Kasumi-1 (cell line): ENCODE measurements at regions not wholly inside any gene's neighbourhood (a gene's known extent, or its start where the extent isn't known, plus 50 kb on each side); places are given as distances from the start of the nearest gene placed in this dataset.
A peak's percentile ranks its signal among the peaks of the same experiment; 100 is the strongest.

Source experiments
- DNase-seq, 2 experiments: peaks; one replicate each; lab custom pipeline; 2025; lab: John Stamatoyannopoulos, UW

DNA sequence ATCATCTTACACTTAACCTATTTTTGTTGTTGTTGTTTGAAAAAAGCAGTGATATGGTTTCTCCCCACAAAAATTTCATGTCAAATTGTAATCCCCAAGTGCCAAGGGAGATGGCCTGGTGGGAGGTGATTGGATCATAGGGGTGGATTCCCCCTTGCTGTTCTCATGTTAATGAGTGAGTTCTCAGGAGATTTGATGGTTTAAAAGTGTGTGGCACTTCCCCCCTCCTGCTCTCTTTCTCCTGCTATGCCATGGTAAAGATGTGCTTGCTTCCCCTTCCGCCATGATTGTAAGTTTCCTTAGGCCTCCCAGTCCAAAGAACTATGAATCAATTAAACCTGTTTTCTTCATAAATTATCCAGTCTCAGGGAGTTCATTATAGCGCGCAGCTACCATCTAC is 1362.7 kb upstream of the FAM98A start:
- DNase-seq: no peak

DNA sequence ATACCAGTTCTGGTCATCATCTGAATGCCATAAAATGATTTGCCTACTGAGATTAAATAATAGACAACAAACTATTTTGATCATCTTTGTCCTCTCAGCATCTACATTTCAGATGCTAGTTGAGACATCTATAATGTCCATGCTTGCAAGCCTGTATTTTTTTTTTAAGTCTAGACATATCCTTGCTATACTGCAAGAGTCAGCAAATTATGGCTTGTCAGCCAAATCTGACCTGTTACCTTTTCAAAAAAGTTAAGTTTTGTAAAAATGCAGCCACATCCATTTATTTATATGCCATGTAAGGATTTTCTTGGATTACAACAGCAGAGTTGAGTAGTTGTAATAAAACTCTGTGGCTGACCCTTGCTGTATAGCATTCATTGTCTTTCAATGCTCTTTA is 1355.7 kb upstream of the FAM98A start:
- no peak for DNase-seq

DNA sequence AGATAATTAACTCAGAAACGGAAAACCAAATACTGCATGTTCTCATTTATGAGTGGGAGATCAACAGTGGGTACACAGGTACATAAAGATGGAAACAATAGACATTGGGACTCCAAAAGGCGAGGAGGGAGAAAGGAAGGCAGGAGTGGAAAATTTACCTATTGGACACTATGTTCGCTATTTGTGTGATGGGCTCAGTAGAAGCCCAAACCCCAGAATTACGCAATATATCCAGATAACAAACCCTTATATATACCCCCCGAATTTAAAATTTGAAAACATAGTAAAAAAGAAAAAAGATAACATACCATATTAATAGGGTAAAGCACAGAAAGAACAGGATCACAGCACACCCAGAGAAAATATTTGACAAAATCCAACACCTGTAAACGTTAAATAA is 1351.7 kb upstream of the FAM98A start:
- no peak for DNase-seq

DNA sequence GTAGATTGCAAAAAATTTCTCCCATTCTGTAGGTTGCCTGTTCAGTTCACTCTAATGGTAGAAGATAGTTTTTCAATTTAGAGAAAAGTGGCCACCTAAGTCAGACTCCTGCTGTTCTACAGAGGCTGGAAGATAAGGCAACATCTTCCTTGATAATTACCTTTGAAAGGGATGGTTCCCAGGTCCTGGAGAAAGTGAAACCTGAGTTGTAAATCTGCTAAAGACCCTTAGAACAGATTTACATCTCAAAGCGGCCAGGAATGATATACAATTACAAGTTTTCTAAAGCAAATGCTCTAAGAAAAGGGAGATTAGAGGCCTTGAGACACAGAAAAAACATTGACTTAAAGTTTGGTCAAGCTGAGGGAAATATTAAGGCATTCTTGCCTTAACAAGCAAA is 1350.2 kb upstream of the FAM98A start:
- DNase-seq: no peak

DNA sequence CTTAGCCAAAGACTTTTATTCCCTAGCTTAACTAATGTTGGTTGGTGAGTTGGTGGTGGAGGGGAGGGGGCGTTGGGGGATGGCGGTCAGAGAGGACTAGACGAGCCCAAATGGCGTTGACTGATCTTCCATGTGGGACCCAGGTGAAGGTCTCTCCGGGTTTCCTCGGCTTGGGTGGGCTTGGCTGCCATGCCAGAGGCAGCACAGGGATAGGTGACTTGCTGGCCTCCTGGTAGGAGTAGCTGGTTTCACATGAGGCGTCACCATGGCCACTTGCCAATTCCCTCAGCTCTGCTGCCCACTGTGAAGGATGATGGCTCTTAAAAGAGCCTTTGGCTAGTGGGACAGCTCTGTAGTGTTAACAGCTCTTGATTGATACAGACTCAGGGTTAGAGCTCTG is 1337.0 kb upstream of the FAM98A start:
- DNase-seq: no peak

DNA sequence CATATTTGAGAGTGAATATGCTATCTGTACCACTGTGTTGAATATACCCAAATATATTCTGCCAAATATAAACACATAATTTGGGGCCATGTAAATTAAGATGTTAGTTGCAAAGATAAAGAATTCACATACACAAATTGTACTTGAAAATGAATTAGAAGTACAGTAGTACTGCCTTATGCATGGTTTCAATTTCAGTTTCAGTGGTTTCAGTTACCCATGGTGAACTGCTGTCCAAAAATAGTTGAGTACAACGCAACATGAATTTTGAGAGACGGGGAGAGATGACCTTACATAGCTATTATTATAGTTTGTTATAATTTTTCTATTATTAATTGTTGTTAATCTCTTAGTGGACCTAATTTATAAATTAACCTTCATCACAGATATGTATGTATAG is 1313.0 kb upstream of the FAM98A start:
- DNase-seq: no peak

DNA sequence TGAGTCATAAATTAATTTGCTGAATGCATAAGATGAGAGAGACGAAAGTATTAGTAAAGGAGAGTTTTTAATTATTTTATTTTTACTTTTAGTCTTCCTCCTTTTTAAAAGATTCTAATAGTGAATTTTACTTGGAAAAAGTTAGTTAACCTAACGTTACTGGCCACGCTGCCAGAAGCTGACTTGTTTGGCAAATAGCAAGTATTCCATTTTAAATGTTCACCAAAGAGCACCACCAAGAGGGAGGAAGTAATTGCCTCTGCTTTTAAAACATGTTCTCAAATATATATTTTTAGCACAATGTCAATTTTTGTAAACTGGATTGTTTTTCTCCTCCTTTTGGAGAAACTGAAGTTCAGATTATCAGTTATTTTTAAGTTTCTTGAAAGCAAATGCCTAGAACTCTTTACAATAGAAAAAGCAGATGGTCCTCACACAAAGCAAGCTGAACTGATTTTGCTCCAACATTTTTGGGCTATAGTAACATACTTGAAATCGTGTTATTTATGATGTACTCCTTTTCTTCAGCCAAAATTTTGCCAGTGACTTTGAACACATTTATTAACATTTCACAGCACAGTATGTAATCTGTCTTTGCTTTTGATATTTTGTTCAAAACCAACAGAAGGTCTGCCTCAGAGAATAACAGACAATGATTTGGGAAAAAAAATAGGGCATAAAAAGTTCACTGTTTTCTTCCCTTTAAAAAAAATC is 1311.0 kb upstream of the FAM98A start:
- no peak for DNase-seq

DNA sequence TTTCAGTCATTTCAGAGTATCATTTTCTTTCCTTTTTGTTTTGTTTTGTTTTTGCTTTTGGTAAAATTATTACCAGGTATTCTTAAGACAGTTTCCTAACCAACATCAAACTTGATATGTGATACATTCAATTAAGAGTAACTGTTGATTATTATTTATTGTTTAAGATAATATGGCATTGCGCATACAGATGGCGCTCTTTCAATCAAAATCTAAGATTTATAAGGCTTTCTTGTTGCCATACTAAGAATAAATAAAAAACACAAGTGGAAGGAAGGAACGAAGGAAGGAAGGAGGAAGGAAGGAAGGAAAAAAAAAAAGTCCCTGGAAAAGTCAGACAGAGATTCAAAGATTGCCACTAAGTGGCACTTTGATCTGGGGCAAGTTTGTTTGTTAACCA is 1308.7 kb upstream of the FAM98A start:
- no peak for DNase-seq

DNA sequence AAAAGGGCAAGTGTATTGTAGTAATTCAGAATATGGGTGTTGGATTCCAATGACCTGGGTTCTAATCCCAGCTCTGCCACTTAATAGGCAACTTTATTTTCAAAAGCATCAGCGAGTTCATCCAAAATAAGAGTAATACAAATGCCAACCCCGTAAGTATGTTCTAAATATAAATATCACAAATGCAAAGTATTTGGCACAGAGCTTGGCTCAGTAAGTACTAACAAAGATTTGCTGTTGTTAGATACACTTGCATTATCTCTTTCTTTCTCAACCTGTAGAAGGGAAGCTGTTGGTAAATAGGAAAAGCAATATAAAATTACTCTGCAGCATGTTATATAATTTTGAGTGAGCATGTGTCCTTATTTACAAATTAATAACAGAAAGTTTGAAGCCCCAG is 1302.6 kb upstream of the FAM98A start:
- DNase-seq: no peak

DNA sequence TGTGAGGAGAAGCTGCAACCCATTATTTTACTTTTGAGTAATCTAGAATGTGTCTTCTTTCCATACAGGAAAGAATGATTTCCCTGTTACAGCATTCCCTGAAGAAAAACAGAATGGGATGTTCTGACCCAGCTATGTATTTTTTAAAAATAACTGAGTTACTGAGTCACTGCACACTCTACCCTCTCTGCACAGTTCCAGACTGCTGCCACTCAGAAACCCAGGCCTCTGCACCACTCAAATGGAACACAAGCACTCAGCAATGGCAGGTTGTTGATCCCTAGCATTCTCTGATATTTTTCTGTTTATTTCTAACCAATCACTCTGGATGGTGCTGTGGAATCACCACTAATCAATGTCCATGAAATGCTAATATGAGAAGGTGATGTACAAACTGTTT is 1300.0 kb upstream of the FAM98A start:
- no peak for DNase-seq

DNA sequence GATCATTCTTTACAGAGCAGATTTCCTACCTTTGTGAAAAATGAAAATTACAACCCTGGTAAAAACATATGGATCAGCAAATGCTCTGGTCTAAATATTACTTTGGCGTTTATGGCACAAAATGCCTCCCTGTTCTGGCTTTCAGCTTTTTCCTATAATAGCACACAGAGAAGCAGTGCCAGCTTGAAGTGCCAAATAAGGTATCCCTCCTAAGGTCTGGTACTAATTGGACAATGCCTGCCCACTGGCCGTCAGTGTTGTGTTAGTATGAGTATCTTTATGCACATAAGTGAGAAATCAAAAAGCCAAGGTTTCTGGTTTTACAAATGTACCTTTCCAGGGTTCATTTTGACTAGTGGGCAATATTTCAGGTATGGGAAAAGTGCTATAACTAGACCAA is 1293.7 kb upstream of the FAM98A start:
- DNase-seq: no peak

DNA sequence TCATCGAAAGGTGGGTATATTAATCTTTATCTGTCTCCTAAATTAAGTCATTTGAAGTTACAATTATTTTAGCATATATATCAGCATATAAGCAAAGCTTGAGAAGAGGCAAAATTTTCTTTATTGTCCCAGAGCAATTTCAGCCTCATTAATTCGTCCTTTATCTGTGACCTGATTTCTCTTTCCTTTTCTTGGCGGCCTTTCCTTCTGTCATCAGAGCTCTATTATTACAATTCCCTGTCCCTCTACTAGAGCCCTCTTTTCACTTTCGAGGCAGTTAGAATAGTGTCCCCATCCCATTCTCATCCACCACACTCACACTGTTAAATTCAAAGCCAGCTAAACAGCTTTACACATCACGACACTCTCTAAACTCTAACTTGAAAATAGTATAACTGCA is 1293.2 kb upstream of the FAM98A start:
- DNase-seq: no peak

DNA sequence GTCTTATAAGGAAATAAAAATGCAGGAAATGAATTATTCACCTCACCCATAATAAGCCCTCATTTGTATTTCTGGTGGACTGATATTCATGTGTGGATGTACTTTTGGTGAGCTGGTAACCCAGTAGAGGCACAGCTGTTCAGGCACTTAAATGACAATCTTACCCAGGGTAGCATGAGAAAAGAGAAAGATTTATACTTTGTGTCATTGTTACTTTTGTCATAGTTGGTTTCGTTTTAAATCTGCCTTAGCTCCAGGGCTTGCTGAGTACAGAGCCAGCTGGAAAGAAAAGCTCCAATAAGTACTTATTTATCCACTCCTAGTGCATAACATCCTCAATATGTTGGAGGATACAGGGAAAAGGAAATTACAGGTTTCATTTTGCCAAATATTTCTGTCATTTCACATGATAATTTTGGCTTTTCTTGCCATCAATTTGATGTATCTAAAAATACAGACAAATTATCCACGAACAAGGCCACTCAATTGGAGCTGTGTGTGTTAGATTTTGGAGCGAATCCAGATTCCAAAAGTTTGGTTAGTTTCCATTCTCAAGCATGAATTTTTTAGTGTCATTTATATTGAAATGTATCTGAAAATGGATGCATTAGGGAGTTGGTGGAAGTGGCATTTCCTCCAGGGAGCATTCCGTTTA is 1276.1 kb upstream of the FAM98A start:
- DNase-seq: no peak

DNA sequence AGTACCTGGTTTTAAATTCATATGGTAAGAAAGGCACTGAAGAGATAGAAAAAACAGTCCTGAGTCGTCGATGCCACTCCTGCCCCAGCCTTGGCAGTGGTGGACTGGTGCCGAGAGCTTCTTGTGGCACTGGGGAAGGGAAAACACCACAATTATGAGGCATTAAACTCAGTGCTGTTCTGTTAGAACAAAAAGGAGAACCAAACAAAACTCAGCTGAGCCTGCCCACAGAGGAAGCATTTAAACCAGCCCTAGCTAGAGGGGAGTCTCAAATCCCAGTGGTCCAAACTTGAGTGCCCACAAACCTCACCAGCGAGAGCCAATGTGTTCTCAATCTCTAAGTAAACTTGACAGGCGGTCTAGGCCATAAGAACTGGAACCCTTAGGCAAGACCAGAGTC is 1254.5 kb upstream of the FAM98A start:
- peak; percentile 42 to 69 for DNase-seq

DNA sequence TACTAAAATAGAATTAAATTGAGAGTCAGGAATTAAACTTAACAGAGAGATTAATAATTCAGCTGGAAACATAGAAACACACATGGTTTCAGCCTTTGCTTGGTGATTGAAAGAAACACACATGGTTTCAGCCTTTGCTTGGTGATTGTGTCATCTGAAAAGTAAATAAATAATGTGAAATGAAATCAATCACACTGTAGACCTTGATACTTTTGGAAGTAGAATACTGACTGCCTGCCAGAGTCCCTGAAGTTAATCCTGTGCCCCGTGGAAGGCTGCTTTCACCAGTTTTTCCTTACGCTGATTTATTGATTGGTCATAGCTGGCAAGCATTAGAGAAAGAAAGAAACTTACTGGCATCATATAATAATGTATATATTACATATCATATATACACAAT is 1252.7 kb upstream of the FAM98A start:
- DNase-seq: no peak

DNA sequence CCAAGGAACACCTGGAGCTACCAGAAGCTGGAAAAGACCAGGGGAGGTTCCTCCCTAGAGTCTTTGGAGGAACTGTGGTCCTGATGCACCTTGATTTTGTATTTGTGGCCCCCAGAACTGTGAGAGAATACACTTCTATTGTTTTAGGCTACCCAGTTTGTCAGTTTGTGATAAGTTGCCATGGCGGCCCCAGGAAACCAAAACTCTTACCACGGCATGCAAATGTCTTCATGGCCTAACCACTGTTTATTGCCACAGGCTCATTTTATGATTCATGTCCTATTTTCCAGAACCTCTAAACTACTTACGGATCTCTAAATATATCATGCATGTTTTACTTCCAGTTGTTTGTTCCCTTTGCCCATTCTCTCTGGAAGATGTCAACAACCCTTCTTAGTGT is 1250.7 kb upstream of the FAM98A start:
- peak; percentile 32 to 35 for DNase-seq

DNA sequence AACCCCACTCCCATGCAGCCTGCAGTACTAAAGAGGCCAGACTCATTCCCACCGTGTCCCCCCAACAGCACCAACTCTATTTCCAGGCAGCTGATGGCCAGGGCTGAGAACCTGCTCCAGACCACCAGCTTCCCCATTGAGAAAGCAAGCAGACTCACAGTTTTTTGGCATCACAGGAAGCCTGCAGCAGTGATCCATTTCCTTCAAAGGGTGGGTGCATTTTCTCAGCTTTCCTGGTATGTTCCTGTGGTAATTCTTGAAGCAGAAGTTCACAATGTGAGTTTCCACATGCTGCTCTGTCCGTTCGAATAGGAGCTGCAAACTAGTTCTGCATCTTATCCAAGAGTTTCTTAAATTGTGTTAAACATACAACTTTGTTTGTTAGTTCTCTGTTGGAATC is 1249.6 kb upstream of the FAM98A start:
- DNase-seq: peak; percentile 96 to 97

DNA sequence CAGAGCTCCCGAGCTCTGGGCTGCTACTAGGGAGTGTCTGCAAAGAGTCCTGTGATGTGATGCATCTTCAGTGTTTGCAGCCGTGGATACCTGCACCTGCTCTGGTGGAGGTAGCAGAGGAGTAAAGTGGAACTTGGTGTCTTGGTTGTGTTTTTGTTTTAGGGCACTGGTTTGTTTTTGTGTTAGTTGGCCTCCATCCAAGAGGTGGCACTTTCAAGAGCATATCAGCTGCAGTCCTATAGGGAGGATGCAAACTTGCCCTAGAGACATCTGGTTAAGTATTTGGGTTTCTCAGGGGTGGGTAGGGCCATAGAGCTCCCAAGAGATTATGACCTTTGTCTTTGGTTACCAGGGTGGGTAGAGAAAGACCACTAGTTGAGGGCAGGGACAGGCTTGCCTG is 1249.0 kb upstream of the FAM98A start:
- DNase-seq: no peak

DNA sequence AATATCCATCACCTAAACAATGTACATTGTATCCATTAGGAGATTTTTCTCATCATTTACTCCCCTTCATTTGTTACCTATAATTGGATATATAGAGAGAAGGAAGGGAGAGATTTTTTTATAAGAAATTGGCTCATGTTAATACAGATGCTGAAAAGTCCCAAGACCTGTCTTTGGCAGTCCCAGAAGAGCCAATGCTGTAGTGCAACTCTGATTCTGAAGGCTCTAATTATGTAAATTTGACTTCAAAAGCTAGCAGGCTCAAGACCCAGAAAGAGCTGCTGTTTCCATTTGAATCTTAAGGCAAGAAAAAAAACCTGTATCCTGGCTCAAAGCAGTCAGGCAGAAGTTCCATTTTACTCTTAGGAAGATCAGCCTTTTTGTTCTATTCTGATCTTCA is 1245.5 kb upstream of the FAM98A start:
- no peak for DNase-seq

DNA sequence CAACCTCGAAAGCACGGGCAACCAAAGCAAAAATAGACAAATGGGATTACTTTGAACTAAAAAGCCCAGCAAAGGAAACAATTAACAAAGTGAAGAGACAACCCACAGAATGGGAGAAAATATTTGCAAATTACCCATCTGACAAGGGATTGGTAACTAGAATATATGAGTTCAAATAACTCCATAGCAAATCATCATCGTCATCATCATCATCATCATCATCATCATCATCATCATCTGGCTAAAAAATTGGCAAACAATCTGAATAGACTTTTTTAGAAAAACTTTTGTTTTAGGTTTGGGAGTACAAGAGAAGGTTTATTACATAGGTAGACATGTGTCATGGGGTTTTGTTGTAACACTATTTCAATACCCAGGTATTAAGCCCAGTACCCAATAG is 1239.3 kb upstream of the FAM98A start:
- DNase-seq: no peak

DNA sequence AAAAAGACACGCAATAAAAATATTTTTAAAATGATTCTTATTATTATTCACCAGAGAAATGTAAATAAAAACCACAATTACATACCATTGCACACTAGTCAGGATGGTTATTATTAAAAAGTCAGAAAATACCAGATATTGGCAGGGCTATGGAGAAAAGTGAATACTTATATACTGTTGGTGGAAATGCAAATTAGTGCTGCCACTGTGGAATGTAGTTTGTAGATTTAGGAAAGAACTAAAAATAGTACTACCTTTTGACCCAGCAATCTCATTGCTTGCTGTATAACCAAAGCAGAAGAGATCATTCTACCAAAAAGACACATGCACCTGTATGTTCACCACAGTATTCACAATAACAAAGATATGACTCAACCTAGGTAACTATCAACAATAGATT is 1237.3 kb upstream of the FAM98A start:
- DNase-seq: no peak

DNA sequence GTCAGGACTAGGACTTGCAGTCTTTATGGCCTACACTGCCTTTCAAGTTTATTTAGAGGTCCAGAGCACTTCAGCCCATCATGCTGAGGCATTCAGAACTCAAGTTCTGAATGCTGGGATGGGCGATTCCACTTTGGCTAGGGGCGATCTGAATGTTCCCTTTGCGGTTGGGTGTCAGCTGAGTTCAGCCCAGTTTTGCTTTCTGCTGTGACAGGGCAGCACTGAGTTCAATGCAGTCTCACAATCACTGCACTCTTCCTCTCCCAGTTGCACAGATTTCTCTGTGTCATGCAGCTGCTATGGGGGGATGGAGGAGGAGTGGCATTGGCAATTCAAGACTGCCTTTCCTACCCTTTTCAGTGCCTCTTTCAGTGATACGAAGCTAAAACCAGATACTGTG is 1232.0 kb upstream of the FAM98A start:
- no peak for DNase-seq

DNA sequence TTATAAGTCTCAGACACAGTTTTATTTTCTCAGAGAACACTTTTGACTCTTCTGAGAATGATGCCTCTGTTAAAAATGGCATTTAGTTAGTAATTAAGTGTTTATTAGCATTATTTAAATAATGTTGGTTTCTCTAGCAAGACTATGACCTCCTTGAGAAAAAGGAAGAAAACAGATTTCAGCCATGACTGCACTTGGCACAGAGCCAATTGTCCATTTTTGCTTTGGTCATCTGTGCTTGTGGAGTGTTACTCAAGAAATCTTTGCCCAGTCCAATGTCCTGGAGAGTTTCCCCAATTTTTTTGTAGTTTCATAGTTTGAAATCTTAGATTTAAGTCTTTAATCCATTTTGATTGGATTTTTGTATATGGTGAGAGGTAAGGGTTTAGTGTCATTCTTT is 1229.4 kb upstream of the FAM98A start:
- no peak for DNase-seq

DNA sequence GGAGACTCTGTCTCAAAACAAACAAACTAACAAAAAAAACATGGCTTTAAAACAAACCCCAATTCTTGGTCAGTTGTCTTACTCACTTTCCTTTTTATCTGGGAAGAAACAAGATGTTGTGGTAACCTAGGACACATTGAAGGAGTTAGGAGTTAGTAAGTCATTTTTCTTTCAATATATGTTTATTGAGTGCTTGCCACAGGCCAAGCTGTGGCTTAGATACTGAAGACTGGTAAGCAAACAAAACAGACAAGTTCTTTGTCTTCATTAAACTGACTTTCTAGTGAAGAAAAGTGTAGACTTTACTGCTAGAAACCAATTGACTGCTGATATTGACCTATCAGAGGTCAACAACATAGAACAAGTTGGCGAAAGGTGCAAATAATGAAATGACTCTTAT is 1228.3 kb upstream of the FAM98A start:
- DNase-seq: no peak
